GM12874 (cell line): ENCODE measurements at regions not wholly inside any gene's neighbourhood (a gene's known extent, or its start where the extent isn't known, plus 50 kb on each side); places are given as distances from the start of the nearest gene placed in this dataset.

ENCODE experiments used
- CTCF ChIP-seq: IDR thresholded peaks from 2 replicates; pipeline ENCODE4 v1.5.1; 2011; ENCODE audit warnings: low read depth, mild to moderate bottlenecking, control low read depth, low read length, moderate library complexity; ENCODE audit not compliant: insufficient read depth

- TF ChIP-seq CTCF, result no peak
Measured at GRCh38 chr15:79190093-79190492, 92.4 kb upstream of the ANKRD34C start.

DNA sequence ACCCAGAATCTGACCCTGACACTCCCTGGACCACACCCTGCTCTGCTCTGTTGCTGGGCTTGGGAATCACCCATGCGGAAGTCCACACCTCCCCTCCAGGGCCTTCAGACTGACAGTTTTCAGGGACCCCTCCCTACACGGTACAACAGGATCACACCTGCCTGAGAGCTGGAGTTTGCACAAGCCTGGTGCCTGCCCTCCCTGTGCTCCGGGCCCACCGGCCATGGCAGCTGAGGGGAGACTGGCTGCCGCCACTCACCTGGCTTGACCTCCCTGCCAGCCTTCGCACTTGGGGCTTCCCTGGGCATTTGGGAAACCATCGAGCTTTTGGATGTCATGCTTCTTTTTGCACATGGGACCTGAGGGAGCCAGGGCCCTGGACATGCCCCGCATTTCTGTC is 95.9 kb upstream of the ANKRD34C start:
- TF ChIP-seq CTCF, result no peak

DNA sequence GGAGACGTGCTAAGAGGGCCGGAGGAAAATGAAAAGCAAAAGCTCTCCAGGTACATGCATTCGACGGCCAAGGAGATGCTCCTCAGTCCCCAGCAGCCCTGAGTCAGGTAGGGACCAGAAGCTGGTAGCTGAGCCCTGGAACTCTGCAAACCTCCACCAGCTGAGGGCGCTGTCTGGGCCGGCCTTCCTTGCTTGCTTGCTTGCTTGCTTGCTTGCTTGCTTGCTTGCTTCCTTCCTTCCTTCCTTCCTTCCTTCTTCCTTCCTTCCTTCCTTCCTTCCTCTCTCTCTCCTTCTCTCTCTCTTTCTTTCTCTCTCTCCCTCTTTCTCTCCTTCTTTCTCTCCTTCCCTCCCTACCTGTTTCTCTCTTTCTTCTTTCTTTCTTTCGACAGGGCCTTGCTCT is 94.6 kb upstream of the RASGRF1 start:
- TF ChIP-seq CTCF, result peak; percentile 62

DNA sequence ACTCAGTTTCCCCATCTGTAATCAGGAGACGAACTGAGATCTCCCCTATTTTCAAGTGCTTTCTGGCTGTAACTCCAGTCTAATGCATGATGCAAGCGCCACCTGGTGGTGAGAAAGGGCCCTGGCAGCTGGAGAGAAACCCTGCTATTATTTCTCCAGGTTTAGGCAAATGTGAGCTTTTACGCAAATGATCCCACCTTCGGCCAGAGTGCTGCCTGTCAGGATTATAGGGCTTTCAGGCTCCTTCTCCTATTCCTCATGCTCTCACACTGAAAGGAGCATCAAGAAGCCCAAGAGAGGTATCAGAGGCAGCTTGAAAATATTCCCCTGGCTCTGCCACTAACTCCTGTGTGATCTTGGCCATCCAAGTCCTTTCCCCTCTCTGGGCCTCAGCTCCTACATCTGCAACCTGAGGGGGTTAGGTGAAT is 93.9 kb upstream of the RASGRF1 start:
- TF ChIP-seq CTCF, result peak; percentile 87

DNA sequence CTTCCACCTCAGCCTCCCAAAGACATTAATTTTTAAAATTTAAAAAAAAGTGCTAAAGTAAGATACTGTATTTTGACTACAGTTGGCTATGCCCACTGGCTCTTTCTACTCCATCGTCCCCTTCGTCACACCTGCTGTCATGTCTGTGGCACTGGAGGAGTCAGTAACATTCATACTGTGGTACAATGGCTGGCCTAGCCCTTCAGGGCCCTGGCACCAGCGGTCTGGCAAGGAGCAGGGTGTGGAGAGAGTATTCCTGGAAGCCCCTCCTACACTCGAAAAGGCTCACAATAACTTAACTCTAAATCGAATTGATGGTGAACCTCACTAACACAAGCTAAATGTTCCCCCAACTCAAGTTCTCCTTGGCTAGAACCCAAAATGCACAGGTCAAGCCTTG is 89.7 kb upstream of the RASGRF1 start:
- no peak for TF ChIP-seq CTCF

GRCh38 chr15:79179597-79179996 is 89.0 kb upstream of the RASGRF1 start:
- no peak for TF ChIP-seq CTCF

DNA sequence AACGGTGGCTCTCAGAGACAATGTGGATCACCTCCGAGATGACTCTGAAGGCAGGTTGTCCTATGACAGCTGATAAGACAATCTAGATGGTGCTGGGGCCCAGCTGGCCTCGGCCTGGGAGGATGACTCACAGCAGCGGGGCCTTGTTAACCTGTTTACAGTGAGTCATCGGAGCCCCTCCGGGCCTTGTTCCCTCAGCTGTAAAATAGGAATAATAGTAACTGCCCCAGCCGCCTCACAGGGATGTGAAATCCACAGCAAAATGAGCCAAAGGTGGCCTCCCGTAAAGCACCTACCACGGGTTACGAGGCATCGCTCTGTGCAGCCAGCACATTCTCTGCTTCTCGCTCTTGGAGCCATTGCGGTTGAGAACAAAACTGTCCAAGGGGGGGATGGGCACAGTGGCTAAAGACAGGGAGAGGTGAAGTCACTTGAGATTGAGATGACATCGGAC is 88.6 kb upstream of the RASGRF1 start:
- no peak for TF ChIP-seq CTCF

DNA sequence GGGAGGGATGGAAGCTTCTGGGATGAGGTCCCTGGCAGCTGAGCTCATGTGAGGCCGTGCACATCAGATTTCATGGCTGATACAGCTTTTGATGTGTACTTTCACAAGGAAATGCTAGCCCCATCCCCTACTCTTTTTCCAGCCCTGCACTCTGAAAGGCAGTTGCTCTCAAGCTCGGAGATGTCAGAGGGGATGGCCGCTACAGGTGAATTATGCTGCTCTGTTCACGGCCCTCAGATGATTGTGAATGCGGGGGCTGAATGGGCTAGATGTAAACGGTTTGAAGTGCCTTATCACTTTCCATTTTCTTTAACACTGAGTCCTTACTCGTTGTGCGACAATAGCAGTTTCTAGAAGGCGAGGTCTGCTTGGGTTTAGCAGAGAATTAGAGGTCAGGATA is 88.0 kb upstream of the RASGRF1 start:
- no peak for TF ChIP-seq CTCF
